HG02798 (cell line): ENCODE measurements at regions not wholly inside any gene's neighbourhood (a gene's known extent, or its start where the extent isn't known, plus 50 kb on each side); places are given as distances from the start of the nearest gene placed in this dataset.

Experiments used
- ATAC-seq: cut with Tn5 transposase; IDR thresholded peaks from one replicate; pipeline ENCODE4 v1.9.1; 2021; ENCODE audit warnings: mild to moderate bottlenecking; ENCODE audit not compliant: unreplicated experiment, poor library complexity

DNA sequence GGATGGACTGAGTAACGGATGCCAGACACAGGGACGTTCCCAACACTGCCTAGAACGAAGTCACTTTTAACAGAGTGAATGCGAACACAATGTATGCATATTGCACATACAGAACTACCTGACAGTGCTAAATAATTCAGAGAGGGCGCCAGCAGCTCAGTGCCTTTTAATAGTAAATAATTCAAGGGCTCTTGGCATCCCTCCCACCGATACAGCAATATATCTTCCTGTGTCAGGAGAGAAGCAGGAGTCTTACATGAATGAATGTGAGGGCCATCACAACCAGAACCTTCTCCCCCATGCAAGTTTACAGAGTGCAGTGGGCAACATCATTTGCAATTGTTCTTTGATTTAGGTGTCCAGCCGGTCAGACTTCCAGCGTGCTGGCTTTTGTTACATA lies 88.4 kb upstream of the KCNG1 start:
- no peak for ATAC-seq

DNA sequence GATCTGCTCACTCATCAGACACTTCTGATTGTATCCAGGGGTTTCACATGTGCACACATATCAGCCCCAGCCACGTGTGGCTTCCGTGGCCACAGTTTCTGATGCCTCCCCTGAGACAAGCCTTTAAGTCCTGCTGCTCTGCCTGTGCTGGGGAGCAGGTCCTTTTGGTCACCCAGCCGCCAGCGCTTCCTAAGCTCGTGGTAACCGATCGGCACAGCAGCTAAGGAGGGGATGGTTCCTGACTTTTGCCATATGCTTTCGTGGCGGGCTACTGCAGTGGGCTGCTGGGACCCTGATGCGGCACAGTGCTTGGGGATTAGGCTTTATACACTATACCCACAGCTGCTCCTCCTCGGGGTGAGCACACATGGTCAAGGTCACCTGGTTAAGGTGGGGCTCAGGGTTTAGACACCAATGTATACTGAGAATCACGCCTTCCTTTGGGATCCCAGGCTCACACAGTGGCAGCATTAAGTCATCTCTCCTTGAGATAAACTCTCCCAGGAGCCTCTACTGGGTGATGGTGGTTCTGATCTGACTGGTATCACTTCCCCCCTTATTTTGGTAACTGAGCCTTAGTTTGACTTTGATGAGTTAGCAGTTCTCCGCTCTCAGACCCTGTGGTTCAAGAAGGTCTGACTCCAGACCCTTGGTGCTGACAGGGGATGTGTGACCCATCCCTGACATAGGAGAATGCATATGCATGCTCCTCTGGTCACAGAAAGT lies 85.9 kb upstream of the KCNG1 start:
- no peak for ATAC-seq

DNA sequence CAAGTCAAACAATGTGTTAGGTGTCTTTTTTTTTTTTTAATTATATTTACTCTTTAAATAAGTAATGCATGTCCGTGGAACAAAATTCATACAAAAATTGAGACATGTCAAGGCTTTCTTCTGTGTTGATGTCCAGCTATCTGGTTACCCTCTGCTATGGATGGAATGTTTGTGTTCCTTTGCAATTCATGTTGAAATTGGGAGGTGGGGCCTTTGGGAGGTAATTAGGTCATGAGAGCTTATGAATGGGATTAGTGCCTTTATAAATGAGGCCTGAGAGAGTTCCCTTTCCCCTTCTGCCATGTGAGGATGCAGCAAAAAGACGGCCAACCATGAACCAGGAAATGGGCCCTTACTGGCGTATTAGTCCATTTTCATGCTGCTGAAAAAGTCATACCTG lies 83.1 kb upstream of the KCNG1 start:
- ATAC-seq = no peak

DNA sequence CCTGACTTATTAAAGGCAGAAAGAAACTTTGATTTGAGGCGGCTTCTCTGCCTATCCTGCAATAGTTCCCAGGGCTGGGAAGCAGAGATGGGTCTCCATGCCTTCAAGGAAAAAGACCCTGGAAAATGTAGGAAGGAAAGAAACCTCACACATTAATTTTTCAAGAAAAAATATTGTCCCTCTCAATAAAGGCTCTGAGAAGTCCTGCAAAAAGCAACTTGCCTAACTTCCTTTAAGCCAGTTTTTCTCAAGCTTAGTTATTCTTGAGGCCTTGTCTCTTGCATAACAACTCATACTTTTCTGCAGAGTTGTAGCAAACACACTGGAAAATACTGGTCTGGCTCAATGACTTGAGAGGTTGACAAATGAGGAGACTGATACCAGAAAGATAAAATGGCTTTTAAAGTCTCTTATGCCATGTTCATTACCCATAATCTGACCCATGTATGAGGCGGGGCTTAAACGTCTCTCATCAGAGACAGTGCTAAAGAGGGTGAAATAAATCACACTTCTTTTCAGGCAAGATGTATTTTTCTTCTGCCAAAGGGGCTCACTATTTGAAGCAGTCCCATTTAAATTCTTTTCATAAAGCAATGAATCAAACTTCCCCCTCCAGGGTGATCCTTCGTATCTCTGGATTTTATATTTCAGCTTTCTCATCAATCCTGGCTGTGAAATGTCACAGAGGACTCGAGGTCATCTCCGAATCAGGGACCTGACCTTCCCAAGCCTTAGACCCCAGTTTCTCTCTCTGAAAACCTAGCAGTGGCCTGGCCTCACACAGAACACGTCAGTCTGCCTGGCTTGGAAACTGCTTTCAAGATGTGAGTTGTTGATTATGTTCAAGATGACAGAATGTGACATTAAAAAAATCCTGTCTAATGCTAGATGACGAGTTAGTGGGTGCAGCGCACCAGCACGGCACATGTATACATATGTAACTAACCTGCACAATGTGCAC lies 82.3 kb upstream of the KCNG1 start:
- no peak for ATAC-seq

DNA sequence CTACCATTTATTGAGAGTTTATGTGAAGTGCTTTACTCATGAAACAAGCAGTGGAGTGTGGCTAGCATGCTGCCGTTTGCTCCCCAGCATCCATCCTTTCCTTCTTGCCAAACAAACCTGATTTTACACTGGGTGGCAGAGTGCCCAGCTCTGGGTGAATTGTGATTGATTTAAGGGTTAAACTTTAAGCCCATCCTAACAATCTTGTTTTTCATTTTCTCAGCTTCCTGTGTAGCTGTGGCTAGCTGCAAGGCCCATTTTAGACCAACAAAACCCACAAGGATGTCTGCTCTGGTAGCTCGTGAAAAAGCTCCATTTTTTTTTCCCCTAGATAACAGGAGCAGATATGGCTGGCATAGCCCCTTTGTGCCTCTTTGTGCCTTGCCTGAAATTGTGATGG lies 77.7 kb upstream of the KCNG1 start:
- ATAC-seq = no peak

DNA sequence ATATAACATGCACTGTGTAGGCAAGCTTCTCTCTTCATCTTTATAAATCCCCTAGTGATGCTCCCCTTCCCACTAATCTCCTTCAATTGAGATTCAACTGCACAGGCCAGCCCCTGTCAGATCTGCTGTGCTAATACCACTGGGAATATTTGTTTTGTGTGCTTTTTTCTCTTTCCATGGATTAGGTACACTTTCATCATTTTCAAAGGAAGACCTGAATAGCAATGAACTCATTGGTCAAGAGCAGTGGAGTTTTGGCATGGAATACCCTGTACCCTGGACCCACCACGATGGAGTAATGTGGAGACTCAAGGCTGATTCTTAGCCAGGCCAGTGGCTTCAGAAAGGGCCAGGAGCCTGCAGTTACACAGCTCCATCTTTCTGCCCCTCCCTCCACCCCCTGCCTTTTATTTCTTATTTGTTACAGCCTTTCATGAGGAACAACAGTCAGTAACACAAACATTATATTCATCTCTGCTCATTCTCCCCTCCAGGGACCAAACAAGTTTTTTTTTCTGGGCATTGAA lies 75.4 kb upstream of the KCNG1 start:
- ATAC-seq = no peak

DNA sequence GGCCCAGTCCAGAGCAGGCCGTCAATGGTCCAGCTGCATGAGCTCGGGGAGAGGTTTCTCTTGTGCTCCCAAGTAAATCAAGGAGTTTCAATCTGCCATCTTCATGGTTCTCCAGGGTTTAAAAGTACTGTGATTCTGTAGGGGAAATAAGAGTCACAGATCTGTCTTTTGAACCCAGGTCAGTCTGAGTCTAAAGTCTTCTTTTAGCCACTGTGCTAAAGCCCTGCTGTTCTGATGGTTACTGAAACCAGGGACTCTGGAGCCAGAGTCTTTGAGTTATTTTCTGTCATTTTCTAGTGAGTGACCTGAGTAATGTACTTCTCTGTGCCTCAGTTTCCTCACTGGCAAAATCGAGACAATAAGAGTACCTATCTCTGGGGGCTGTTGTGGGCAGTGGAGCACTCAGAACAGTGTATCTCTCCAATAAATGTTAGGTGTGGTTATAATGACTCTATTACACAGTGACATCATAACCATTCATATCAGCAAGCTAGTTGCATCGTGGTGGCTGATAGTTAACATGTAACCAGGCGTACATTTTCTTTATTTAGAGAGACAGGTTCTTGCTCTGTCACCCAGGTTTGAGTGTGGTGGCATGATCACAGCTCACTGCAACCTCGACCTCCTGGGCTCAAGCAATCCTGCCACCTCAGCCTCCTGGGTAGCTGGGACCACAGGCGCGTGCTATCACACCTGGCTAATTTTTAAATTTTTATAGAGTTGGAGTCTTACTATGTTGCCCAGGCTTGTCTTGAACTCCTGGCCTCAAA lies 74.6 kb upstream of the KCNG1 start:
- ATAC-seq = no peak

DNA sequence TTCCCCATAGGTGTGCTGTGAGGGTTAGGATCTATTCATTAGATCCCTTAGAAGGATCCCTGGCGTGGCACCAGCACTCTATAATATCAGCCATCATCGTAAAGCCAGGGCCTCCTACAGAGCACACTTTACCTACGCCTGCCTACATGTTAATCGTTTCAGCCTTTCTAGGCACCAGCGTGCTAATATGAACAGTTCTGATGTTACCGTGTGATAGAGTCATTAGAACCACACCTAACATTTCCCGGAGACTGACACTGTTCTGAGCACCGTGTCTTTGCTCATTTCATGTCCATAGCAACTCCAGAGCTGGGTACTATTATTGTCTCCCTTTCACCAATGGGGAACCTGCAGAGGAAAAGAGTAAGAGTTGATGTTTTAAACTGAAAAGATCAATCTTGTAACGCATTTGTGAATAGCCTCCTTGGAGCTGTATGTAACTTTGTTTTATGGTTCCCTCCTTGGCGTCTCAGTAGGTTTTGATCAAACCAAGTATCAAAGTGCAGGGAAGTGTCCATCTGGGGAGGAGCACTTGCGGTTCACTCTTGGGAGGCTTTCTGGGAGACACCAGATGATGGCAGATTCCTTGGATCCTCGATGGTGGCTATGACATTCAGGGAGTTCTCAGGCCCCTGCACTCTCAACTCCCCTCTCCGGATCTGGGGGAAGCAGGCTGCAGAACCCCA lies 73.8 kb upstream of the KCNG1 start:
- no peak for ATAC-seq

DNA sequence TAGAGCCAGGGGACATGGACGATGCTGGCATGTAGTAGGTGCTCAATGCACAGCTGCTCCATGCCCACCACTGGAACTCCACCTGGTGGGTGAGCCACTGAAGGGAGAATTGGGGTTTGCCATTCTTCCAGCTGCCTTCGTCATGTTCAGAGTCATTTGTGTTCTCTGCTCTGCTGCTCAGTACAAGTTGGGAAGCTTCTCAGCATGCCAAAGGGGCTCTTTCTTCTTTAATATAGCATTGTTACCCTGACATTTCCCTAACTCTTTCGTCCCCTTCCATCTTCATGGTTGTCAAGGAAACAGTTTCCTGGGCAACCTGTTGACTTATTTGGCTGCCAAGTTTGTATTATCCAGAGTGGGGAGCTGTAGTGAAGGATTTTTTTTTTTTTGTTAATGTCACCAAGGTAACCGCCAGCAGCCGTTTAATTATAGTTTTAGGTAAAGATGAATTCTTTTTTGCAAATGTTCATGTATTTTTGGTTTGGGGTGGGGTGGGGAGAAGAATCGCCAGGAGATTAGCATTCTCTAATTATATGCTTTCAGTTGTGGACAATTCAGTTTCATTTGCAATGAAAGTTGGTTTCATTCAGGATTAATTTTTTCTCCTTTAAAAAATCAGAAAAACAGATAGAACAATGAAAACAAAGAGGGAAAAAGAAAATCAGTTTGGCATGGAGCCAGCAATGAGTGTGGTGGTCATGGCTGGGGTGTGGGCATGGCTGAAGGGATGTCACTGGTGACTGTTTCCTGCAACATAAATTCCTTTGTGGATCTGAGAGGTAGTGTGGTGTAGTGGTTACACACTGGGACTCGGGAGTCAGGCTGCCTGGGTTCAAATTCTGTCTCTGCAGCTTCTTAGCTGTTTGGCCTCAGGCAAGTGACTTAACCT lies 73.0 kb upstream of the KCNG1 start:
- no peak for ATAC-seq

DNA sequence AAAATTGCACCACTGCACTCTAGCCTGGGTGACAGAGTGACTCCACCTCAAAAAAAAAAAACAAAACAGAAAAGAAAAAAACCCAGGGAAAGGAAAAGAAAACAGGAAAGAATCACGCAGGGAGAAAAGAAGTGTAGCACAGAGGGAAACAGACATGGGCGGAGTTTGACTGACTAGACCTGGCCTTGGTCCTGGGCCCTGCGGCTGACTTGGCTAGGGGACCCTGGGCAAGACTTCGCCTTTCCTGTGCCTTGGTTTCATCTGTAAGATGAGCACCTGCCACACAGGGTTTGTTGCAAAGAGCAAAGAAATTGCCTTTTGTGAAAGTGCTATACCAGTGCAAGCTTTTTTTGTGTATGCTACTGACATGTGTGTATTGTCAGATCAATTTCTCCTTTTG lies 71.3 kb upstream of the KCNG1 start:
- ATAC-seq = no peak

DNA sequence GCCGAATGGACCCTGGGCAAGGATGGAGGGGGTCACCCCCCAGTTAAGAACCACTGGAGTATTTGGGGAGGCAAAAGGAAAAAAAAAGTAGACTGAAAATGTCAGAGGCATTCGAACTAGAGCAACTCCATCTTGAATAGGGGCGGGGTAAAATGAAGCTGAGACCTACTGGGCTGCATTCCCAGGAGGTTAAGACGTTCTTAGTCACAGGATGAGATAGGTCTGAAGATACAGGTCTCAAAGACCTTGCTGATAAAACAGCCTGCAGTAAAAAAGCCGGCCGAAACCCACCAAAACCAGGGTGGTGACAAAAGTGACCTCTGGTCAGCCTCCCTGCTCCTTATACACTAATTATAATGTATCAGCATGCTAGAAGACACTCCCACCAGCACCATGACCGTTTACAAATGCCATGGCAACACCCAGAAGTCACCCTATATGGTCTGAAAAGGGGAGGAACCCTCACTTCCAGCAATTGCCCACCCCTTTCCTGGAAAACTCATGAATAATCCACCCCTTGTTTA lies 70.4 kb upstream of the KCNG1 start:
- ATAC-seq = no peak

DNA sequence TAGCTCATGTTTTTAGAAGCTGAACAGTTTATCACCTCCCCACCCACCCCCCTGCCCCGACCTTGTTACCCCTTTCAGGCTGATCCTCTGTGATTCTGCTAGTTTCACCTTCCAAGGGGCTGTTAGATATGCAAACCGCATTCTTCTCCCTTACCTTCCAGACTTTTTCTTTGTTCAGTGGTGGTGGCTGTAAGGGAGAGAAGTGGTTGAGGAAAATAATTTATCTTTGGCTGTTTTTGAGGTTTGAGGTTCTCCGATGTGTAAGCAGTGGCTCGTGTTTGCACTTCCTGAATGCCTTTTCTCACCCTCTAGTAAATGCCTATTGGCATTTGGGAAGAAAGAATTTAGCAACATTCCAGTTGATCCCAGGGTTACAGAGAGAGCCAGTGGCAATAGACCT lies 69.4 kb upstream of the KCNG1 start:
- no peak for ATAC-seq

DNA sequence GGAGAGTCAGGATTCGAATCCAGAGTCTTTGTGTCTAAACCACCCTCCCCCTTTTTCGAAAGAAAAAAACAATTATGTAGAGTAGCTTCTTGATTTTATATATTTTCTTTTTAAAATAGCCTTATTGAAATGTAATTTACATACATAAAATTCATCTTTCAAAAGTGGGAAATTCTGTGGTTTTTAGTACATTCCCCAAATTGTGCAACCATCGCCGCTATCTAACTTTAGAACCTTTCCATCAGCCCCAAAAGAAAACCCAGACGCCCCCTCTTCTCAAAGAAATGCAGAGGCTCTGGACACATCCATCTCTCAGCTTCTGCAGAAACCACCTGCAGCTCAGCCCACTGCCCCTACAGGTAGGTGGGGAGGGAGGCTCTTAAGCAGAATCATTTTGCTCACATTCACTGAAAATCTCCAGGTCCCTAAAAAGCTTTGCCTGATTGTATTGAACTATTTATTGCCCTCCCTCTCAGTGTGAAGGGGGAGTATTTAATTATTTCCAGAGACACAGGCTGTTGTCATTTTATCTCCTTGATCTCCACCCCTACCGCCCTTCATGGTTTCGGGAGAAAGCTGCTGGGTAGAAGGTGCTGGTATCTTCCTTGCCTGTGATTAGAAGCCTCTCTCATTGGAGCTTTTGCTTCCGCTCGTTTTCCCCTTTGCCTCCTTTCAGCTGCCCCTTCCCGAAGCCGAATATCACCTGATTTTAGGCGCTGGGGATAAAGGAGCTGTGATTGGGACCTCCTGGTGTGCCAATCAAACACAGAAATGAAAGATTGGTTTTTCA lies 68.7 kb upstream of the KCNG1 start:
- ATAC-seq = no peak

DNA sequence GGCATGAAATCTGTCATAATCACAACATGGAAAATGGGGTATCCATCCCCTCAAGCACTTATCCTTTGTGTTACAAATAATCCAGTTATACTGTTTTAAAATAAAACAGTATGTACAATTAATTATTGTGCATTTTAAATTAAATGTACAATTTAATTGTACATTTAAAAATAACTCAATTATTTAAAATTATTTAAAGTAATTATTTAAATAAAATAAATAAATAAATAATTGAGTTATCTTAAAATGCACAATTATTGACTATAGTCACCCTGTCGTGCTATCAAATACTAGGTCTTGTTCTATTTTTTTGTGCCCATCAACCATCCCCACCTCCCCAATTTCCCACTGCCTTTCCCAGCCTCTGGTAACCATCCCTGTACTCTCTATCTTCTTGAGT lies 66.9 kb upstream of the KCNG1 start:
- ATAC-seq = no peak

DNA sequence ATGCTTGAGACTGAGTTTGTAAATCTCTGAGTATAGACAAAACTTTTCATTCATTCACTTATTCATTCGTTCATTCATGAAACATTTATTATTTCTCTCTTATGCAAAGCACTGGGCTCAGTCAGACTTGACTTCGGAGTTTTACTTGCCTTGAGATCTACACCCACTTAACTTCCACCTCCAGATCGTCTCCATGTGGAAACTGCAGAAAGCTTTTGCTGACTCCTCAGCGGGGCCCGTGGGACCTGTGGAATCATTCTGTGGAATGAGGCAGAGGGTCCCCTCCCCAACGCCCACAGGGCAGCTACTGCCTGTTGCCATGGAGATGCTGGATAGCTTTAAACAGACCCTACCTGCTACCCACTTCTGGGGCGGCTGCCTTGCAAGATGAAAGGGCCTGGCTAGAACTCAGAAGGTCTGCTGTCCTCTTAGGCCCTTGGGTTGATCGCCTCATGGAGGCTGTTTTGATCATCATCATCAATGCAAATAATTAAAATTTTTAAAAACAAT lies 66.4 kb upstream of the KCNG1 start:
- no peak for ATAC-seq

DNA sequence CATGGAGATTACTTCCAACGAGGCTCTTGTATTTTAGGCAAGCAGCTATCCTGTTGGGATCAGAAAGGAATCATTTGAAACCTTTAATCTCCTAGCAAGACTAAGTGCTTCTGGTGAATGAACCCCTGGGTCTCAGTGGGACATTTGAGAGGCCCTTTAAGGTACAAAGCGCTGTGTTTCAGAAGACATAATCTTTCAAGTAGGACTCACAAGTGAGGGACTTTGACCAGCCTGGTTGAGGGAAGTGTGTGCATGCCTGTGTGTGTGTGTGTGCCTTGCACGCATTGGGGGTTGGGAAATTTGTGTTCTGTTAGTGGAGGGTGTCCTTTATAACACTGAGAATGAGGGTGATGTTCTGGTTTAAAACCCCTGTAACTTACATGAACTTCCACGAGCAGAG lies 64.4 kb upstream of the KCNG1 start:
- ATAC-seq = no peak

DNA sequence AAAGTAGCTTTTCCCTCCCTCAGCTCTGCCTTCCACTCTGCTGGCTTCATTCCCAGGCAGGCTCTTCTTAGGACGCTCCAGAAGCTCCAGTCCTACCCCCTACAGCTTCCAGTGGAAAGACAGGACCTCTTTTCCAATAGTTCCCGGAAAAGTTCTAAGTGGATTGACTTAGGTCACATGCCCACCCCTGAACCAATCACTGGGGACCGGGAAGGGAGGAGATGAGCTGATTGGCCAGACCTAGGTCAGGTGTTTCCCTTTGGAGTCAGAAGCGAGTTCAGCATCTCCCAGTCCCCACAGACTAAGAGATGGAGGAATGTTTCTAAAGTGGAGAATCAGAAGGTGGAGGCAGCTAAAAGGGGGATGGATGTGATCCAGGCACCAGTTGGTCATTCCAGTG lies 62.9 kb upstream of the KCNG1 start:
- ATAC-seq = no peak
